Prostate gland (tissue), 2 donors: ENCODE measurements at regions not wholly inside any gene's neighbourhood (a gene's known extent, or its start where the extent isn't known, plus 50 kb on each side); places are given as distances from the start of the nearest gene placed in this dataset.

ENCODE experiments used
- POLR2A ChIP-seq: fragments of 450-650 bp; IDR thresholded peaks from one replicate; pipeline ENCODE4 v1.6.1; 2016; ENCODE audit warnings: antibody characterized with exemption, mild to moderate bottlenecking
- TF ChIP-seq, protein P1 (sequence below), 4 experiments: fragments of 200-600 bp in 2 of 4; fragments of 450-650 bp in 2 of 4; sonication (generic) in 2 of 4; IDR thresholded peaks; 1 replicate in 3 of 4; 2 replicates in 1 of 4; pipeline ENCODE4 v1.5.1; 2016 to 2019; ENCODE audit warnings: antibody characterized with exemption in 4 of 4, mild to moderate bottlenecking in 2 of 4, moderate library complexity in 2 of 4

DNA sequence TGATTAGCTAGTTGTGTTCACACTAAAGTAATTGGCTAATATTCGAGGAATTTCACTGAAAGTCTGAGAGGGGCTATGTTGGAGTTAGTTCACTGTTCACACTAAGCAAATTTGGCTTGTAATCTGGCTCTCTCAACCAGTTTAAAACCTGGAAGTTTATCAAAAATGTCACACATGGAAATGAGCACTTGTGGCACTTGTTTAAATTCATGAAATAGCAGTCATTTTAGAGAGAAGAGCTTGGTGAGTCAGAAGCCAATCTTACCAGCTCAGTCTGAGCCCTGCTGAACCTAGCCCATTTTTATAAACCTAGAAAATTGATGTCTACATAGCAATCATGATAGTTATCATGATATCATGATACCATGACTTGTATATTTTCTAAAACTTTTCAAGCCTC, 90.7 kb upstream of the JADE1 start:
- TF ChIP-seq, protein P1, sequence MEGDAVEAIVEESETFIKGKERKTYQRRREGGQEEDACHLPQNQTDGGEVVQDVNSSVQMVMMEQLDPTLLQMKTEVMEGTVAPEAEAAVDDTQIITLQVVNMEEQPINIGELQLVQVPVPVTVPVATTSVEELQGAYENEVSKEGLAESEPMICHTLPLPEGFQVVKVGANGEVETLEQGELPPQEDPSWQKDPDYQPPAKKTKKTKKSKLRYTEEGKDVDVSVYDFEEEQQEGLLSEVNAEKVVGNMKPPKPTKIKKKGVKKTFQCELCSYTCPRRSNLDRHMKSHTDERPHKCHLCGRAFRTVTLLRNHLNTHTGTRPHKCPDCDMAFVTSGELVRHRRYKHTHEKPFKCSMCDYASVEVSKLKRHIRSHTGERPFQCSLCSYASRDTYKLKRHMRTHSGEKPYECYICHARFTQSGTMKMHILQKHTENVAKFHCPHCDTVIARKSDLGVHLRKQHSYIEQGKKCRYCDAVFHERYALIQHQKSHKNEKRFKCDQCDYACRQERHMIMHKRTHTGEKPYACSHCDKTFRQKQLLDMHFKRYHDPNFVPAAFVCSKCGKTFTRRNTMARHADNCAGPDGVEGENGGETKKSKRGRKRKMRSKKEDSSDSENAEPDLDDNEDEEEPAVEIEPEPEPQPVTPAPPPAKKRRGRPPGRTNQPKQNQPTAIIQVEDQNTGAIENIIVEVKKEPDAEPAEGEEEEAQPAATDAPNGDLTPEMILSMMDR (IDR thresholded peaks at IDR 0.05): no peak
- TF ChIP-seq POLR2A: no peak
